ENCODE measurements at regions not wholly inside any gene's neighbourhood (a gene's known extent, or its start where the extent isn't known, plus 50 kb on each side); places are given as distances from the start of the nearest gene placed in this dataset.

DNA sequence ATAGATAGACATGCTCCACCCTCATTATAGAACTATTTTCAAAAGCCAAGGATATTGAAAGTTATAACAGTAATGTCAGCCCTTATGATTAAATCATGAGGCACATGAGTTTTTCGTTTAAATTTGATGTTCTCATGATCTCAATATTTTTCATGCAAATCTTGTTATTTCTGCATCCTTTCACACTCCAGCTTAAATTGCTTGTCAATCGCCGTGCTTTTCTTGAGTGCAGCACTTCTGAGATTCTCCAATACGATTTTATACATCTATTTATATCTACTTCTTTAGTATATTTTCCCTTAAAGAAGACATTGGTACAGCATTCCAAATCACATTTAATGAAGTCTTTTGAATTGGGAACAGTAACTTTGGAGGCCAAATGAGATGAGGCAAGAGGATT, 171.2 kb upstream of the GBE1 start:
- TF ChIP-seq, protein P1, sequence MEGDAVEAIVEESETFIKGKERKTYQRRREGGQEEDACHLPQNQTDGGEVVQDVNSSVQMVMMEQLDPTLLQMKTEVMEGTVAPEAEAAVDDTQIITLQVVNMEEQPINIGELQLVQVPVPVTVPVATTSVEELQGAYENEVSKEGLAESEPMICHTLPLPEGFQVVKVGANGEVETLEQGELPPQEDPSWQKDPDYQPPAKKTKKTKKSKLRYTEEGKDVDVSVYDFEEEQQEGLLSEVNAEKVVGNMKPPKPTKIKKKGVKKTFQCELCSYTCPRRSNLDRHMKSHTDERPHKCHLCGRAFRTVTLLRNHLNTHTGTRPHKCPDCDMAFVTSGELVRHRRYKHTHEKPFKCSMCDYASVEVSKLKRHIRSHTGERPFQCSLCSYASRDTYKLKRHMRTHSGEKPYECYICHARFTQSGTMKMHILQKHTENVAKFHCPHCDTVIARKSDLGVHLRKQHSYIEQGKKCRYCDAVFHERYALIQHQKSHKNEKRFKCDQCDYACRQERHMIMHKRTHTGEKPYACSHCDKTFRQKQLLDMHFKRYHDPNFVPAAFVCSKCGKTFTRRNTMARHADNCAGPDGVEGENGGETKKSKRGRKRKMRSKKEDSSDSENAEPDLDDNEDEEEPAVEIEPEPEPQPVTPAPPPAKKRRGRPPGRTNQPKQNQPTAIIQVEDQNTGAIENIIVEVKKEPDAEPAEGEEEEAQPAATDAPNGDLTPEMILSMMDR (conservative IDR thresholded peaks at IDR 0.05; ENCODE audit: low read depth, low read length) = no peak
- TF ChIP-seq EZH2phosphoT487 (IDR thresholded peaks at IDR 0.05; ENCODE audit: borderline replicate concordance, low read length) (no peak), EZH2 (IDR thresholded peaks at IDR 0.05; ENCODE audit: low read length, unreplicated experiment) (no peak)

Data from PC-3 (cell line).